Body of pancreas (tissue), 4 donors: ENCODE measurements at regions not wholly inside any gene's neighbourhood (a gene's known extent, or its start where the extent isn't known, plus 50 kb on each side); places are given as distances from the start of the nearest gene placed in this dataset.

ENCODE experiments used
- POLR2A ChIP-seq, 3 donors: fragments of 450-650 bp; IDR thresholded peaks; one replicate each; pipeline ENCODE4 v1.6.1; 2016; ENCODE audit warnings: antibody characterized with exemption in 3 of 3, mild to moderate bottlenecking in 2 of 3
- TF ChIP-seq, protein P1 (sequence below), 7 experiments: fragments of 450-650 bp in 4 of 7; fragments of 200-600 bp in 3 of 7; sonication (generic) in 3 of 7; IDR thresholded peaks; one replicate each; pipeline ENCODE4 v1.5.1; 2016 to 2019; ENCODE audit warnings: antibody characterized with exemption in 7 of 7

DNA sequence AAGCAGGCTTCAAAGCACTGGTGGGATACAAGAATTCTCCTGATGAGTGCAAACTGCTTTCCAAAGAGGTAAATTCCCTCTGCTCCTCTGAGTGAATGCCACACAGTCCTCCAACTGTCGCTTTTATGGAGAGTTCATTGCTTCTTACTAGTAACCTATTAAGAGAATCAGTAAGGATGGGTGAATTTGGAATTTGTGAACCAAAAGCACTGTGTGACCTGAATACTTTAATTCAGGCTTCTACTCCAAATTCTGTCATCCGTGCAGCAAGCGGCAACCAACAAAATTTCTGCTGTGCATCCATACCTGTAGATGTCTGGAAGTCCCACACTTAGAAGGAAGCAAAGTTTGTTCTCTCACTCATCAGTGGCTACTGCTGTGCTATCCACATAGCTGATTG lies 66.7 kb upstream of the SNRK start:
- TF ChIP-seq, protein P1, sequence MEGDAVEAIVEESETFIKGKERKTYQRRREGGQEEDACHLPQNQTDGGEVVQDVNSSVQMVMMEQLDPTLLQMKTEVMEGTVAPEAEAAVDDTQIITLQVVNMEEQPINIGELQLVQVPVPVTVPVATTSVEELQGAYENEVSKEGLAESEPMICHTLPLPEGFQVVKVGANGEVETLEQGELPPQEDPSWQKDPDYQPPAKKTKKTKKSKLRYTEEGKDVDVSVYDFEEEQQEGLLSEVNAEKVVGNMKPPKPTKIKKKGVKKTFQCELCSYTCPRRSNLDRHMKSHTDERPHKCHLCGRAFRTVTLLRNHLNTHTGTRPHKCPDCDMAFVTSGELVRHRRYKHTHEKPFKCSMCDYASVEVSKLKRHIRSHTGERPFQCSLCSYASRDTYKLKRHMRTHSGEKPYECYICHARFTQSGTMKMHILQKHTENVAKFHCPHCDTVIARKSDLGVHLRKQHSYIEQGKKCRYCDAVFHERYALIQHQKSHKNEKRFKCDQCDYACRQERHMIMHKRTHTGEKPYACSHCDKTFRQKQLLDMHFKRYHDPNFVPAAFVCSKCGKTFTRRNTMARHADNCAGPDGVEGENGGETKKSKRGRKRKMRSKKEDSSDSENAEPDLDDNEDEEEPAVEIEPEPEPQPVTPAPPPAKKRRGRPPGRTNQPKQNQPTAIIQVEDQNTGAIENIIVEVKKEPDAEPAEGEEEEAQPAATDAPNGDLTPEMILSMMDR (IDR thresholded peaks at IDR 0.05), result no peak
- TF ChIP-seq POLR2A (IDR thresholded peaks at IDR 0.05), result no peak
